B cell (primary cell): ENCODE measurements at regions not wholly inside any gene's neighbourhood (a gene's known extent, or its start where the extent isn't known, plus 50 kb on each side); places are given as distances from the start of the nearest gene placed in this dataset.

Experiments used
- EZH2 ChIP-seq: IDR thresholded peaks from 2 replicates; pipeline ENCODE4 v1.6.1; 2012; ENCODE audit warnings: borderline replicate concordance, low read depth, mild to moderate bottlenecking, moderate library complexity, low read length; ENCODE audit not compliant: insufficient read depth, poor library complexity, severe bottlenecking
- TF ChIP-seq, protein P1 (sequence below): fragments of 200-600 bp; IDR thresholded peaks from one replicate; pipeline ENCODE4 v1.8.0; 2022; ENCODE audit warnings: antibody characterized with exemption, mild to moderate bottlenecking

DNA sequence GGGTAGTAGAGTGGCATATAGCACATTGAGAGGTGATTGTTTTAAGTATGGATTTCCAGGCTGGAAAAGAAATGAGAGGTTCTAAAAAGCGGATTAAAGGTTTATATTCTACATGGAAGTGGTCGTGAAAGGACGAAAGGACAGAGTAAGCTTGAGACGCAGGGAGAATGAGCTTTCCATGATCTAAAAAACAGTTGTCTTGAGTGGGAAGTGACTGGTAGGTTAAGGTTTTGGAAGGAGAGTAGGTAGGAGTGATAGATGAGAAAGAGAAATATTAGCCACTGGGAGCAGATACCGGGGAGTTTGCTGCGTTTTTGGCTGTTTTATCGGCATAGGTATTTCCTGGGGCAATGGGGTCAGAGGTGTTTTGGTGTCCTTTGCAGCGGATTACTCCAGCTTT is 750.6 kb upstream of the ADGRB3 start:
- no peak for TF ChIP-seq EZH2
- TF ChIP-seq, protein P1, sequence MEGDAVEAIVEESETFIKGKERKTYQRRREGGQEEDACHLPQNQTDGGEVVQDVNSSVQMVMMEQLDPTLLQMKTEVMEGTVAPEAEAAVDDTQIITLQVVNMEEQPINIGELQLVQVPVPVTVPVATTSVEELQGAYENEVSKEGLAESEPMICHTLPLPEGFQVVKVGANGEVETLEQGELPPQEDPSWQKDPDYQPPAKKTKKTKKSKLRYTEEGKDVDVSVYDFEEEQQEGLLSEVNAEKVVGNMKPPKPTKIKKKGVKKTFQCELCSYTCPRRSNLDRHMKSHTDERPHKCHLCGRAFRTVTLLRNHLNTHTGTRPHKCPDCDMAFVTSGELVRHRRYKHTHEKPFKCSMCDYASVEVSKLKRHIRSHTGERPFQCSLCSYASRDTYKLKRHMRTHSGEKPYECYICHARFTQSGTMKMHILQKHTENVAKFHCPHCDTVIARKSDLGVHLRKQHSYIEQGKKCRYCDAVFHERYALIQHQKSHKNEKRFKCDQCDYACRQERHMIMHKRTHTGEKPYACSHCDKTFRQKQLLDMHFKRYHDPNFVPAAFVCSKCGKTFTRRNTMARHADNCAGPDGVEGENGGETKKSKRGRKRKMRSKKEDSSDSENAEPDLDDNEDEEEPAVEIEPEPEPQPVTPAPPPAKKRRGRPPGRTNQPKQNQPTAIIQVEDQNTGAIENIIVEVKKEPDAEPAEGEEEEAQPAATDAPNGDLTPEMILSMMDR = no peak
